NAMALWA (cell line): ENCODE measurements at regions not wholly inside any gene's neighbourhood (a gene's known extent, or its start where the extent isn't known, plus 50 kb on each side); places are given as distances from the start of the nearest gene placed in this dataset.

Source experiments
- DNase-seq: peaks from one replicate; pipeline ENCODE4 v3.0.0-alpha.2; 2015; ENCODE audit warnings: low spot score

DNA sequence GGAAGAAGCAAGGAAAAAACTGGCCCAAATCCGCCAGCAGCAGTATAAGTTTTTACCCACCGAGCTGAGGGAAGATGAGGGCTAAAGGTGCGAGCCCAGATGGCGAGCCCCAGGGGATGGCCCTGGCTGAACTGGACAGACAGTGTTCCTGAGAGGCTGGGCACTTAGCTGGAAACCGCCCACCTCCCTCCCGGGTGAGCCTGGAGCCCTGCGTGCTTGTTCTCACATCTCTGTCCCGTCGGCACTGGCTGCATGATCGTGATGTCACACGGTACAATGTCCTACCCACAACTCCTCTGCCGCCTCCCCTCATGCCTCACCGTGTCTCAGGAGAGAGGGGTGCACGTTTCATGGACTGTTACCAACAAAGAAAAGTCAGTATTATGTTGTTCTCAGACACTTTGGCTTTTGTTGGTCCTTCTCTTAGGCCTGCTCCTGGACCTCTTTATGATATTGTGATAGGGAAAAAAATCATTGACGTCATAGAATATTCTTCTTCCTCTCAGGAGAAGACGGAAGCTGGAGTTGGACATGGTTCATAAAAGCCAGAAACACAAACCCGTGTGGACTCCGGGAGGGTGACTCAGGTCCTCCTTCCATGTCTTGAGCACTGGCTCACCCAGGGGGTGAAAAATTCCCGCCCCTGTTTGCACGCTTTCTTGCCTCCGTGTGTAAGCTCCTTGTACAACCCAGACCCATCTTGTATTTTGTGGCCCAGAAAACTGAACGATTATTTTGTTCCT lies 201.8 kb upstream of the TPM1 start:
- DNase-seq: no peak

DNA sequence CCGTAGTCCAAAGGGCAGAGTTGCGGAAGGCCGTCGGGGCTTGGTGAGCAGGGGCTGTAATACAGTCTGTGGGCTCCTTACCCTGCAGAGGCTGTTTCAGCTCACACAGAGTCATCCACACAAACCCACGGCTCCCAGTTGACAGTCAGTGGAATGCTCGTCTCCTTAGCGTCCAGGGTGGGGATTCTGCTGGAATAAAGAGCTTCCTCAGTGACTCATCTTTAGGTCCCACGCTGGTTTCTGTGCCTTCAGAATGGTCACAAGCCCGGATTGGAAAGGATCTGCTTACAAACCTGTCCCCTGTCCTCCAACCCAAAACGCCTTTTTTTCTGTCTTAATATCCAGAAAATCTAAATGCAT lies 201.3 kb upstream of the TPM1 start:
- DNase-seq: no peak

- DNase-seq: no peak
These were observed 200.5 kb upstream of the TPM1 start for GRCh38 chr15:62841891-62842559.

GRCh38 chr15:62843311-62843710 lies 199.2 kb upstream of the TPM1 start:
- DNase-seq: no peak

DNA sequence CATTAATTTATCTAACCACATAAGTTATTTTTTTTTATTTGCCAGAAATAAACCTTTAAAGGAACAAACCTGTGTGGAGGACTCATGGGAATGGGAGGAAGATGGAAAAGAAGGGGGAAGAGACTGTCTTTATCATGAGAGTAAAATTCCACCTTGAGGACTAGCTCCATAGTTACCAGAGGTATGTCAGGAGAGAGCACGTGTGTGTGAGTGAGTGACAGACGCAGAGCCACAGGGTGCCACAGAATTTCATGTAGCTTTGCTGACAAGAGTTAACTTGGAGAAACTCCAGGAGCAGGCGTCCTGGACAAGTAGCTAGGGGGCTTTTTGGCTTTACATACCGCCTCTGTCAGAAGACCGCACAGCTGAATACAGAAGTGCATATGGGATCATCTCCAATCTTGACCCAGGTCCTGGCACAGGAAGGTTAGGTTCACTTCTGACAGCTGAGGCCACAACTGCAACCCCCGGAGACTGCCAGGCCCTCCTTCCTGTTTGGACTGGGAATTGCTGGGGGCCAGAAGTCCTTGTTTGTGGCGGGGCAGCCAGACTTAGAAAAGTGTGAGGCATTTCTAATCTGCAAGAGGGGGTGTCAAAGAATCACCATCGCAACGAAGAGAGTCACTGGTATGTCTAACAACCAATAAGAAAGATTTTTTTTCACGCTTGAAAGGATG lies 197.8 kb upstream of the TPM1 start:
- DNase-seq: no peak

DNA sequence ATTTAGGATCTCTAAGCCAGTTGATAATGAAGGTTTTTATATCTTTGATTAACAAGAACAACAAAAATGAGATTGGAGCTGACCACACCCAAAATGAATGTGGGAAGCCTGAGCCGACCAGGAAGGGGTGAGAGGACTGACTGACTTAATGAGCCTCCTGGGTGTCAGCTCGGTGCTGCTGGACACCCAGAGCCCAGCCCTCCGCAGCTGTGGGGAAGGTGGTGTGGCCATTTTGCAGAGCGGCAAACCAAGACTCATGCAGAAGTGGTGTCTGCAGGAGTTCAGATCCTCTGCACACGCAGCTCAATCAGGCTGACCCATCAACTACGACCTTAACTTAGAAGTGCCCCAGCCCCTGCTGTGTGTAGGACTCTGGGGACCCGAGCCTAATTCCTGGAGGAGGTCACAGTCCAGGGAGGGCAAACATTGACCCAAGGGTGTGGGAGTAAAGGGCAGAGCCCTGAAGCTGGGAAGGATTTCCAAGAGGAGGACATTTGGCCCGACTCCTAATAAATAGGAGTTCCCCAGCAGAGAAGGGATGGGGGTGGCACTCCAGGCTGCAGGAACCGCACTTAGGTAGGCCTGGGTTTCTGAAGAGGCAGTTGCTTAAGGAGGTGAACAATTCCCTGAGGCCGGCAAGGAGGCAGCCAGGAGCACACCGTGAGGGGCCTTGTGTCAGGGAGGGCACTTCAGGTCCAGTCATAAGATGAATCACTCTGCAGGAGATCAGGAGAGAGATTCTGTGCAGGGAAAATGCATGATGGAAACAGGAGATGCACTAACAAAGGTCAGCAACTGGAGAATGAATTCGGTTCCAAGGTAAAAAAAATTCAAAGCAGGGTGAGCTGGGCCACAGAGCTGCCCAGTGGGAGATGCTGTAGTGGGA lies 197.1 kb upstream of the TPM1 start:
- no peak for DNase-seq

DNA sequence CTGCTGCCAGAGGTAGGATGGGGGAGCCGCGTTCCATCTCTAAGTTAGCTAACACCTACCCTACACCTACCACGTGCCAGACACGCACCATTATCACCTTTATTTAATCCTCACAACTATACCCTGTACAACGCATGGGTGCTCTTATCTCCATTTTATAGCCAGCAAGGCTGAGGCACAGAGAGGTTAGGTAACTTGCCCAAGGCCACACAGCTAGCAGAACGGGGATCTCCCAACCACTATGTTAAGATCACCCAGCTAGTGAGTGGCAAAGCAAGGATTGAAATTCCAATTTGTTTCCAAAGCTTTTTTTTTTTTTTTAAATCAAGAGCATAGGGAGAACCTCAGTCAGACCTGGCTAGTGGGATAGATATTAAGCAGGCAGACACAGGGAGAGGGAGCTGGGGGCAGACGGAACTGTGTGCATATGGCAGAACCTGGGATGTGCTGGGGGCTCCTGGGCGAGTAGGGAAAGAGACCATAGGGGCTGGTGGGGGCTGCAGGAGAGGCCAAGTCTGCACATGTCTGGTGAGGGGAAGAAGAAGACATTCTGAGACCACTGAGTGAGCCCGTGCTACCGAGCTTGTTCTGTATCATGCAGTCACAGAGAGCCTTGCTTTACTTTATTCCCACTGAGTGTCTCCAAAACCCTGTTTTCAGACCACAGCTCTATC lies 196.3 kb upstream of the TPM1 start:
- no peak for DNase-seq

- DNase-seq: no peak
These were observed 195.6 kb upstream of the TPM1 start for GRCh38 chr15:62846805-62847495.

- DNase-seq: peak; percentile 63
These were observed 194.6 kb upstream of the TPM1 start for GRCh38 chr15:62847900-62848489.

- DNase-seq: no peak
These were observed 193.9 kb upstream of the TPM1 start for GRCh38 chr15:62848632-62849050.

DNA sequence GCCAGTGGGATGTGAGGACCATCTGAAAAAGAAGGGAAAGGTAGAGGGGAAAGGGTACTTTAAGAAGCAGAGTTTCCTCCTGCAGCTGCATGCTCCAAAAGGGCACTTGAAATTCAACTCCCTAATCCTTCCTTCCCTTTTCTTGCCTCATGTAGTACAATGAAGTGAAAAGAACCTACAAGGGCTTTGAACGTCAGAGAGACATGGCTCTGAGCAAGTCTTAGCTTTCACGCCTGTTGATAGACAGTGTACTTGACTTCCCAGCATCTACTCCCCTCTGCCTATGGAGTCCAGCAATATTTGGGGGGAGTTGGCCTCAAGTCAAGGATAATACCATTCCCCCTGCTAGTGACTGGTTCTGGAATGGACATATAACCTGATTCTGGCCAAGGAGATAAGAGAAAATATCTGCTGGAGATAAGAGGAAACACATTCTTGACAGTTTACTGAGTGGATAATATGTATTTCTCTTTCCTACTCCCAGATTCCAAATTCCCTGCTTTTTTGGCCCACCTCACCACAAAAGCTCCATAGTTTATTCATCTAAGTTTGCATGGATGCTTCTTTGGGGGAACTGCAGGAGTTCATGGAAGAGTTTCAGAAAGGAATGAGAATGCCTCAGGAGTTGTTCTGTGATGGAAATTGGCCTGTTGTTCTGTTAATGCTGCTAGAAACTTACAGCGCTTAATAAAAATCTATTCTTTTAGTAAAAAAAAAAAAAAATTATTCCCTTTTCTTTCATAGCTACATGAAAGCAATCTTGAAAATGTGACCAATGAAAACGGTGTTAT lies 193.0 kb upstream of the TPM1 start:
- DNase-seq: no peak

GRCh38 chr15:62850318-62850717 lies 192.2 kb upstream of the TPM1 start:
- DNase-seq: no peak

GRCh38 chr15:62850791-62851291 lies 191.7 kb upstream of the TPM1 start:
- DNase-seq: no peak

DNA sequence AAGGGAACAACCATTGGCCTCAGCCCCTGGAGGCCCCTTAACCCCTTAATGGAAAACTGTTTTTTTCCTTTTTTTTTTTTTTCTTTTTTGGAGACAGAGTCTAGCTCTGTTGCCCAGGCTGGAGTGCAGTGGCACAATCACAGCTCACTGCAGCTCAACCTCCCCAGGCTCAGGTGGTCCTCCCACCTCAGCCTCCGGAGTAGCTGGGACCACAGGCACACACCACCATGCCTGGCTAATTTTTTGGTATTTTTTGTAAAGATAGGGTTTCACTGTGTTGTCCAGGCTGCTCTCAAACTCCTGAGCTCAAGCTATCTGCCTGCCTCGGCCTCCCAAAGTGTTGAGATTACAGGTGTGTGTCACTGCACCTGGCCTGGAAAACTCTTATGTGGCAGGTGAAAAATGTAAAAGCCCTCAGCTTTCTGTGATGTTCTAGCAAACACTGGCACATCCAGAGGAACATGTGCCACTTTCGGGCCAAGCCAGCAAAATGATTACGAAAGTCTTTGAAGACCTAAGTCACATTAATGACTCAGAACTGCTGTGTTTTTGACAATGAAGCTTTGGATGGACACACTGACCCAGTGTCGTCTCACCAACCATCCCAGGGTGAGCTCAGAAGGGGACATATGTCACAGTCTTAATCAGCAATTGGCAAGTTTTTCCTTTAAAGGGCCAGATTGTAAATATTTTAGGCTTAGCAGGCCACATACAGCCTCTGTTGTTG lies 189.3 kb upstream of the TPM1 start:
- DNase-seq: no peak

- no peak for DNase-seq
These were observed 188.7 kb upstream of the TPM1 start for GRCh38 chr15:62853841-62854225.

GRCh38 chr15:62854420-62855084 lies 188.0 kb upstream of the TPM1 start:
- no peak for DNase-seq

DNA sequence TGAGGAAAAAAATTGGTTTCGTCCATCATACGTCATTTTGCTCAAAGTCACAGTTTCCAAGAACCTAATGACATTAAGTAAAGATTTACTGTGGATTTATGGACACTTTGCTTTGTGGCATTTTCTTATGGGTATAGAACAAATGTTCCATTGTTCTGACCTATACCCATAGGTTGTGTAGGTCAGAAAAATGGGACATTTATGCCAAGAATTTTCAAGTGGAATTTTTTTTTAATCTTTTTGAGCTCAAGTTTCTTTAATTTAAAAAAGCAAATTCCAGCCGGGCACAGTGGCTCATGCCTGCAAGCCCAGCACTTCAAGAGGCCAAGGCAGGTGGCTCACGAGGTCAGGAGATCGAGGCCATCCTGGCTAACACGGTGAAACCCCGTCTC lies 187.5 kb upstream of the TPM1 start:
- no peak for DNase-seq

- DNase-seq: no peak
These were observed 185.9 kb upstream of the TPM1 start for GRCh38 chr15:62856466-62857246.
